M059J (cell line): ENCODE measurements at regions not wholly inside any gene's neighbourhood (a gene's known extent, or its start where the extent isn't known, plus 50 kb on each side); places are given as distances from the start of the nearest gene placed in this dataset.

ENCODE experiments used
- DNase-seq: peaks from one replicate; pipeline ENCODE4 v3.0.0-alpha.2; 2012; ENCODE audit warnings: low read depth

- no peak for DNase-seq
Measured at GRCh38 chr13:79084802-79085424, 321.1 kb downstream of the RBM26 start.

- no peak for DNase-seq
Measured at GRCh38 chr13:79081942-79082341, 324.1 kb downstream of the RBM26 start.

DNA sequence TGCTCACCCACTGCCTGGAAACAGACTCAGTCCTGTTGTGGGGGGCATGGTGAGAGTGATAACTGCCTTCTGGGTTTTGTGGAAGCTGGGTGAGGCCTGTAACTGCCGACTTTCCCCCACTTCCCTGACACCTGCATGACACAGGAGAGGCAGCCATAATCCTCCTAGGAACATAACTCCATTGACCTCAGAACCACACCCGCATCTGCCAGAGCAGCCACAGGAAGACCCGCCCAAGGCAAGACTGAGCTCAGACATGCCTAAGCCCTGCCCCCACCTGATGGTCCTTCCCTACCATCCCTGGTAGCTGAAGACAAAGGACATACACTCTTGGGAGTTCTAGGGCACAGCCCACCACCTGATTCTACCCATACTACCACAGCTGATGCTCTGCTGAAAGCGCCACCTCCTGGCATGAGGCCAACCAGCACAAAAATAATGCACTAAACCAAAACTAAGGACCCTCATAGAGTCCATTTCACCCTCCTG lies 326.7 kb downstream of the RBM26 start:
- DNase-seq = no peak

GRCh38 chr13:79075703-79076102 lies 330.4 kb downstream of the RBM26 start:
- DNase-seq = no peak

- no peak for DNase-seq
Measured at GRCh38 chr13:79070343-79070974, 335.6 kb downstream of the RBM26 start.

DNA sequence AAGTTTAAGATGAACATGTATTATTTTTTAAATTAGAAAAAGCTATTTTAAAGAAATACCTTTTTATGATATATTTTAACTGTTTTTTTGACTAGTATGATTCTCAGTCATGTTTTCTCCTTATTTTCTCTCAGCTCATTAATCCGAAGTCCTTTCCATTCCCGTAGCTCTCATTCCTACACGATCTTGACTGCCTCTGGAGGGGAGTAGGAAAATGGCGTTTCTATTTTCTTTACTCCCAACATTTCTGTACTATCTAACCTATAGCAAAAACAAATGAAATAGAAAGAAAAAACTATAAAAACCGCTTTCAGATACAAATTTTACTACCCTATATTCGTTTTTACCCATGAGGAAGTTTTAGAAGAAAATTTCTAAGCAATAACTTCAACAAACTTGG lies 343.8 kb downstream of the RBM26 start:
- no peak for DNase-seq

GRCh38 chr13:79060216-79060615 lies 345.8 kb downstream of the RBM26 start:
- DNase-seq = no peak

DNA sequence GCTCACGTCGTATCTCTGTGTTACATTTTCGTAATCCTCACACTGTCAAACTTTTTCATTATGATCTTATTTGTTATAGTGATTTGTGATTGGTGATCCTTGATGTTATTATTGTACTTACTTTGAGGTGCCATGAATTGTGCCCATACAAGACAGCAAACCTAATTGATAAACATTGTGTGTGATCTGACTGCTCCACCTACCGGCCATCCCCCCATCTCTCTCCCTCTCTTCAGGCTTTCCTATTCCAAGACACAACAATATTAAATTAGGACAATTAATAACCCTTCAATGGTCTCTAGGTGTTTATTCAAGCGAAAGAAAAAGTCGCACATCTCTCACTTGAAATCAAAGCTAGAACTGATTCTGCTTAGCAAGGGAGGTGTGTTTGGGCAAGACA lies 349.3 kb downstream of the RBM26 start:
- DNase-seq = no peak

DNA sequence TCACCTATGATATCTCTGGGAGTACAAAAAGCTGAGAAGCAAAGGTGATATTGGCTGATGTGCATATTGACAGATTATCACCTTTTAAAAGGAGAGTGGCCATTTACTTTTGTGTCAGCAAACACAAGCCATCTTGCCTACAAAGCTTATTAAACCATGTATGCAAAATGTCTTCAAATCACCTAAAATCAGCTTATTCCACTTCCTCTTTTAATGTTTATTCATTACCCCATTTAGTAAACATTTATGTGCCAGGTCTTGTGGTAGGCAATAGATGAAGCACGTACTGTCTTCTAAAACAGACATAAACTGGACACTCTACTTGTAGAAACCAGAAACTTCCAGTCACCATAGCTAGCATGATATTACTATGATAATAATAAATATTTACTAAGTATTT lies 354.6 kb downstream of the RBM26 start:
- DNase-seq = no peak

GRCh38 chr13:79044415-79044814 lies 361.6 kb downstream of the RBM26 start:
- DNase-seq = peak; percentile 2

- no peak for DNase-seq
Measured at GRCh38 chr13:79043208-79043607, 362.8 kb downstream of the RBM26 start.

DNA sequence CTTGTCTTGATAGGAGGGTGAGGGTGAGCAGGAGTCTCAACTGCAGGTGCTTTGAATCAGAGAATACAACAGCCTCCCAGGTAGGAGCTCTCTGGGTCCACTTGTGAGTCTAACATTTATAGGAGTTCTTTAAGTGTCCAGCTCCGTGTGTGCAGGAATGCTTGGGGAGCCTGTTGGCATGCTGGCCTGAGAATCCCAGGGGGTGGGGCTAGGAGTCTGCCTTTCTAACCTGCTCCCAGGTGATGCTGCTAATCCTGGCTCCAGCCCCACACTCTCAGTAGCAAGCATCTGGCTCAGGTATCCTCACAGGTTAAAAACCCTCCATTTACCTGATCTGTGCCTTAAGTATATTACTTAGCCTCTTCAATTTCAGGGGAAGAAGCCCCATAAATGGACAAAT lies 368.9 kb downstream of the RBM26 start:
- DNase-seq = no peak

- no peak for DNase-seq
Measured at GRCh38 chr13:79034341-79034740, 371.7 kb downstream of the RBM26 start.

GRCh38 chr13:79030513-79030912 lies 371.6 kb upstream of the OBI1 start:
- no peak for DNase-seq

DNA sequence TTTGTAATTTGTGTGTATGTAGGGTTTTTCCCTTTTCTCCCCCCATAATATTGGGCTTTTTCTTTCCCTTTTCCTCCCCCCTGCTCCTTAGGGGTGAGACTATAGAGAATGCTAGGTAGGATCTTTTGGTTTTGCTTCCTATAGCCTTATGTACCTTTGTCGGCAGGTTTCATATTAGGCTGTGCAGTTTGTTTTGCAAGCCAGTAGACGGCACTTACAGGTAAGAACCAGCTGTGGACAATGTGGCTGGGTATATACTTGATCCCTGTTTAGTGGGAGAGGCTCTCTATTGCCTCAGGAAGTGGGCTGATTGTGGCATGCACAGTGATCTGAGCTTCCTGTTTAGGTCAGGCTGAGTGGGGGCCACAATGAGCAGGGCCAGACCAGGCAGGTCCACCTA lies 359.2 kb upstream of the OBI1 start:
- DNase-seq = no peak

GRCh38 chr13:79011179-79011578 lies 352.2 kb upstream of the OBI1 start:
- no peak for DNase-seq

- DNase-seq = no peak
Measured at GRCh38 chr13:79003989-79004898, 345.3 kb upstream of the OBI1 start.

DNA sequence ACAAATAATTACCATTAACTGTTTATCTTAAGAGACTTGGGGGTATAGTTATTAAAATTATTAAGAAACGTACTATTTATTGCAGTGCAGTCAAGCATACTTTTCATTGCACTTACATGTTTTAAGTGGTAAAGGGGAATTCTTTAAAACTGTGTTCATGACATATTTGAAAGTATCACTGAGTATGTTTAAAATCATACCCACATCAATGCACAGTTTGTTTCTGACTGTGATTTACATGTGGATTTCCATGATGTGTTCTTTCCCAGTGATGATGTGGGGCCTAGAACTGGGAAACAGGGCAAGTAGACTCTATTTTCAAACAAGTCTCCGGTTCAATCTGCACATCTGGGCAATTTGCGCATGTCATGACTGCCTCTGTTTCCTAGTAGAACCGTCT lies 340.5 kb upstream of the OBI1 start:
- DNase-seq = no peak

DNA sequence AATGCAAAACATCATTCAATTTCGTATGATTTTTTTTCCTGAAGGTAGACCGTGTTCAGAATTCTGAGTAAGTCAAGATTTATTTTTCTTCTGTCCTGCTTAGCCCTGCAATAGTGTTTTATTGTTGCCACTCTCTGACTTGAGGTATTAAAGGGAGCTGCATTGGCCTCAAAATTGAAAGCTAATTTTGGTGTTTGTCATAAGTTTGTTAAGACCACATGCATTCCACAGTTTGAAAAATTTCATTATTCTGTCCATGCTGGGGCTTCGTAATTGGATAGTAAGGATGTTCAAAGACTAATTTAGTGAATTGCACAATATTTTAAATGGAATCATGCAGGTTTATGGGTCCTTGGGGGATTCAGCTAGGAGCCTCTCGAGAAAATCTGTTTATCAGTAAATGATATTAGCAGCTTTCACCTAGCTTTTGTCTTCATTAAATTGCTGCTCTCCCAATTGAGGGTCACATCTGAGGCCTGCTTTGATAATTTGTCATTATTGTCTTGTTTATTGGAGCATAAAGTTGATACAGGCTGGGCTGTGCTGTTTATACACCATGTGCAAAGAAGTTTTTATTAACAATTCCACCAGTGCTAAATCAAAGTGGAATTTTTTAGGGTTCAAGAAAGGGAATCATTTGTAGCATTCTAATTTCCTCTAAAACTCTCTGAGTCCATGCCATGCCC lies 339.8 kb upstream of the OBI1 start:
- DNase-seq = no peak

GRCh38 chr13:78997902-78998629 lies 339.1 kb upstream of the OBI1 start:
- DNase-seq = no peak

DNA sequence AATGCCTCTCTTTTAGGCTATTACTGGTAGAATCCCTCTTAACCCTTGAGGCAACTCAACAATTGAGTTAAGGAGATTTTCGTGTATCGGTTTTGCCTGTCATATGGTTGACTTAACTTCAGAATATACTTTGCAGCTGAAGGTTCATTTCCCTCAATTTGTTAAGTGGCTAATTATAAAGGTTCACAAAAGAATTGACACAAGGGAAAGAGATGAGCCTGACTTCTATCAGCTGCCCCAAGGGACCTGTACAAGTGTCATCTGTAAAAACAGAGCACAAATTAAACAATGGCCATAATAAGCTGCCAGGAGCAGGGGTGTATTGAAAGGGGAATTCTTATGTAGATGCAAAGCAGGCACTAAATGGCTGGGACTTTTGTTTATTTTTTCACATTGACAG lies 334.8 kb upstream of the OBI1 start:
- DNase-seq = no peak
